Upper lobe of left lung (tissue), 4 donors: ENCODE measurements at regions not wholly inside any gene's neighbourhood (a gene's known extent, or its start where the extent isn't known, plus 50 kb on each side); places are given as distances from the start of the nearest gene placed in this dataset.

Experiments
- CTCF ChIP-seq, 6 experiments: fragments of 450-650 bp in 4 of 6; fragments of 200-600 bp in 2 of 6; sonication (generic) in 2 of 6; IDR thresholded peaks; one replicate each; pipeline ENCODE4 v1.5.1; 2016 to 2019; ENCODE audit warnings: antibody characterized with exemption in 6 of 6
- EP300 ChIP-seq, 4 donors: sonication (generic); formaldehyde crosslinking; IDR thresholded peaks; one replicate each; pipeline ENCODE4 v1.5.1; 2017; ENCODE audit warnings: antibody characterized with exemption in 4 of 4, control low read depth in 2 of 4
- POLR2A ChIP-seq, 4 donors: fragments of 450-650 bp; IDR thresholded peaks; one replicate each; pipeline ENCODE4 v1.5.1; 2016 to 2017; ENCODE audit warnings: antibody characterized with exemption in 4 of 4, mild to moderate bottlenecking in 2 of 4
- POLR2AphosphoS5 ChIP-seq, 2 donors: sonication (generic); formaldehyde crosslinking; IDR thresholded peaks; one replicate each; pipeline ENCODE4 v1.5.1; 2017; ENCODE audit warnings: antibody characterized with exemption in 2 of 2

DNA sequence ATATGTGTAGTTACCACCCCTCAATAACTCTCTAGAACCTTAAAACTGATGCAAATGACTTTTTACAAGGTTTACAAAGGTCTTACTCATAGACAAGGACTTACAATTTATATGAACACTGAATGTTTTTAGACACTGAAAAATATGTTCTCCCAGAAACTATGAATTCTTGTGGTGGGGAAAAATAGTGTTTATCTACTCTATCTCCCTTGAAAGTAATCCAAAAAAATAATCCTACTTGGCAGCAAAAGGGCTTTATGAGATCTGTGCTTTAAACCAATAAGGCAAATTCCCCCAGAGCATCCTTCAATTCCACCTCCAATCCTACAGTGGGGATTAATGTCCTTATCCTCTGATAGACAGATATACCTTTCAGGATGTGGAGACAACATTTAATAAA lies 1984.1 kb upstream of the RAG2 start:
- no peak for TF ChIP-seq POLR2A (IDR thresholded peaks at IDR 0.05)
- no peak for TF ChIP-seq CTCF (IDR thresholded peaks at IDR 0.05)
- no peak for TF ChIP-seq POLR2AphosphoS5 (IDR thresholded peaks at IDR 0.05)
- TF ChIP-seq EP300 (IDR thresholded peaks at IDR 0.05): no peak
